GM12878 (cell line): ENCODE measurements at regions not wholly inside any gene's neighbourhood (a gene's known extent, or its start where the extent isn't known, plus 50 kb on each side); places are given as distances from the start of the nearest gene placed in this dataset.

Source experiments
- ATAC-seq: fragments of 200-7000 bp; cut with Tn5 transposase; 3 replicates; pipeline ENCODE4 v1.9.1; 2020; ENCODE audit warnings: mild to moderate bottlenecking, moderate library complexity
- BruUV-seq: library from RNA; stranded (reverse); fragments of 400-500 nt; replicated peaks from 2 replicates; lab custom pipeline; 2021; lab: Mats Ljungman, UMichigan
- CTCF ChIA-PET: fragments of 300-600 bp; sonication (Branson Sonifier 250); formaldehyde crosslinking; extraction: SDS; loops from one replicate; lab custom pipeline; 2021; ENCODE audit warnings: inconsistent platforms; lab: Yijun Ruan, JAX
- POLR2A ChIA-PET: fragments of 350-600 bp; formaldehyde crosslinking; extraction: SDS; loops from one replicate; lab custom pipeline; 2021; ENCODE audit warnings: inconsistent platforms; lab: Charles Lee
- RAD21 ChIA-PET: fragments of 300-600 bp; sonication (Branson Sonifier 250); formaldehyde crosslinking; loops from one replicate; lab custom pipeline; 2023; ENCODE audit warnings: antibody characterized with exemption; ENCODE audit not compliant: unreplicated experiment; lab: Charles Lee
- SMC1A ChIA-PET: fragments of 300-600 bp; sonication (Branson Sonifier 250); formaldehyde crosslinking; loops from one replicate; lab custom pipeline; 2023; ENCODE audit not compliant: unreplicated experiment, uncharacterized antibody; lab: Charles Lee
- DNase-seq: peaks from one replicate; pipeline ENCODE4 v3.0.0-alpha.2; 2011; ENCODE audit warnings: low read depth, low spot score
- FAIRE-seq: peaks from 3 replicates; lab custom pipeline; 2011; peaks lifted over from hg19 to GRCh38; lab: Jason Lieb, UNC
- H2AFZ ChIP-seq: 2 replicates; pipeline ENCODE4 v1.6.0; 2011; ENCODE audit warnings: low read depth, low read length, control low read depth; ENCODE audit not compliant: control insufficient read depth
- H3K27ac ChIP-seq: 2 replicates; pipeline ENCODE4 v1.5.1; 2011; ENCODE audit warnings: control low read depth; ENCODE audit not compliant: control insufficient read depth, insufficient read depth
- H3K27me3 ChIP-seq, 2 experiments: replicated peaks in 1 of 2; 2 replicates each; pipeline versions ENCODE4 v1.6.0 to v1.6.1; 2011; ENCODE audit warnings: low read length in 1 of 2; ENCODE audit not compliant: control insufficient read depth in 2 of 2, insufficient read depth in 2 of 2
- H3K36me3 ChIP-seq, 2 experiments: 2 replicates each; pipeline ENCODE4 v1.5.1; 2011; ENCODE audit warnings: low read length in 1 of 2; ENCODE audit not compliant: control insufficient read depth in 2 of 2, insufficient read depth in 2 of 2
- H3K4me1 ChIP-seq: 2 replicates; pipeline ENCODE4 v1.6.1; 2011; ENCODE audit warnings: mild to moderate bottlenecking, low read length, moderate library complexity, mixed read lengths; ENCODE audit not compliant: control insufficient read depth, insufficient read depth
- H3K4me2 ChIP-seq: 2 replicates; pipeline ENCODE4 v1.6.0; 2011; ENCODE audit warnings: control low read depth; ENCODE audit not compliant: control insufficient read depth, insufficient read depth
- H3K4me3 ChIP-seq: fragments of 200-600 bp; sonication (generic); 2 replicates; pipeline ENCODE4 v1.5.1; 2016
- H3K79me2 ChIP-seq: 2 replicates; pipeline ENCODE4 v1.6.0; 2011; ENCODE audit warnings: low read length; ENCODE audit not compliant: control insufficient read depth, insufficient read depth
- H3K9ac ChIP-seq: 2 replicates; pipeline ENCODE4 v1.8.0; 2011; ENCODE audit warnings: low read length, control low read depth, mixed read lengths; ENCODE audit not compliant: control insufficient read depth, insufficient read depth
- H3K9me3 ChIP-seq: replicated peaks from 3 replicates; pipeline ENCODE4 v1.5.1; 2011; ENCODE audit warnings: mild to moderate bottlenecking, low read length; ENCODE audit not compliant: control insufficient read depth, insufficient read depth
- H4K20me1 ChIP-seq: 2 replicates; pipeline ENCODE4 v1.6.0; 2011; ENCODE audit not compliant: control insufficient read depth, insufficient read depth
- BRCA1 ChIP-seq: IDR thresholded peaks from 2 replicates; pipeline ENCODE4 v1.6.1; 2011; ENCODE audit warnings: low read depth, low read length, improper control_type of control experiment
- CHD1 ChIP-seq: IDR thresholded peaks from 2 replicates; pipeline ENCODE4 v1.6.1; 2012; ENCODE audit warnings: low read depth, low read length, improper control_type of control experiment
- CREM ChIP-seq: IDR thresholded peaks from 2 replicates; pipeline ENCODE4 v1.6.1; 2014; ENCODE audit warnings: antibody characterized with exemption, low read depth
- CUX1 ChIP-seq: IDR thresholded peaks from 2 replicates; pipeline ENCODE4 v1.6.1; 2012; ENCODE audit warnings: improper control_type of control experiment, low read depth, low read length; ENCODE audit not compliant: insufficient replicate concordance
- EP300 ChIP-seq, 2 experiments: fragments of 150-350 bp in 1 of 2; IDR thresholded peaks; 2 replicates each; pipeline ENCODE4 v1.6.1; 2011 to 2012; ENCODE audit warnings: low read depth in 2 of 2, low read length in 2 of 2, borderline replicate concordance in 1 of 2, improper control_type of control experiment in 1 of 2, inconsistent platforms in 1 of 2; ENCODE audit not compliant: control insufficient read depth in 1 of 2
- EZH2 ChIP-seq: IDR thresholded peaks from 2 replicates; pipeline ENCODE4 v1.6.1; 2012; ENCODE audit warnings: low read depth, mild to moderate bottlenecking, control low read depth, inconsistent platforms, low read length, borderline replicate concordance; ENCODE audit not compliant: control insufficient read depth
- GATAD2B ChIP-seq: fragments of 450-650 bp; conservative IDR thresholded peaks from 2 replicates; pipeline ENCODE4 v1.6.1; 2017; ENCODE audit warnings: low read depth, mild to moderate bottlenecking, moderate library complexity
- JUNB ChIP-seq: IDR thresholded peaks from 2 replicates; pipeline ENCODE4 v1.6.1; 2016; ENCODE audit warnings: antibody characterized with exemption, mild to moderate bottlenecking
- NBN ChIP-seq: fragments of 450-650 bp; IDR thresholded peaks from 2 replicates; pipeline ENCODE4 v1.6.1; 2016
- PAX5 ChIP-seq: IDR thresholded peaks from 2 replicates; pipeline ENCODE4 v1.6.1; 2011; ENCODE audit warnings: low read depth, low read length, borderline replicate concordance
- POLR2AphosphoS5 ChIP-seq: IDR thresholded peaks from 2 replicates; pipeline ENCODE4 v1.6.1; 2011; ENCODE audit warnings: mild to moderate bottlenecking, low read length, inconsistent platforms
- RB1 ChIP-seq: fragments of 450-650 bp; formaldehyde crosslinking; IDR thresholded peaks from 2 replicates; pipeline ENCODE4 v1.6.1; 2017; ENCODE audit warnings: mild to moderate bottlenecking, borderline replicate concordance
- WGBS: methylation state at CpG from one replicate; pipeline ENCODE4 v1.1.6; 2016; ENCODE audit warnings: low lambda C conversion rate; ENCODE audit not compliant: insufficient replicate concordance, insufficient coverage; ENCODE audit errors: missing lambda C conversion rate; 5-methylcytosine and 5-hydroxymethylcytosine counted together
- in situ Hi-C: fragments of 300-500 bp; cut with MboI; formaldehyde crosslinking; loops from 9 replicates; pipeline ENCODE4 v1.14.3; 2018; ENCODE audit warnings: mixed read lengths
- intact Hi-C: fragments of 100-400 bp; cut with micrococcal nuclease; formaldehyde crosslinking; loops from one replicate; pipeline ENCODE4 v1.14.2; 2022; ENCODE audit not compliant: unreplicated experiment
- TF ChIP-seq, protein P1 (sequence below): IDR thresholded peaks from 2 replicates; pipeline ENCODE4 v1.6.1; 2011; ENCODE audit warnings: borderline replicate concordance, low read depth, mild to moderate bottlenecking, moderate library complexity, low read length; ENCODE audit not compliant: insufficient read depth, poor library complexity, severe bottlenecking

DNA sequence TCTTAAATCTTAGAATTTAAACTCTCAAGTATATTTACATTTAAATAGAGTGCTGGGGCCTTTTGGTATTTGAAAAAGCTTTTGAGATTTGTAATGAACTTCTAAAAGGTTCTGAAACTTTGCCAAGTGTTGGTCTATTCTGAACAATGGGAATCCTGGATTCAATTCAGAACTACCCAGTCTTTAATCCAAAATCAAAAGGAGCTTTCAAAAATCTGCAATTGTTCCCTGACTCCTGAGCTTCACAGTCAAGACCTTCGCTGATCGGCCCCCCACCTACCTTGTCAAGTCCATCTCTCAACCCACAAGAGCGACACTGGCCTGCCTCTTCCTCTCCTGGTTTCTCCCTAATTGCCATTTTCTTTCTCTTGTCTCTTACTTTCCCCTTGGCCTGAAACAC, 666.1 kb upstream of the BOD1L1 start:
- WGBS, result 42% methylated on average over 3 of the region's 3 CpGs
- Histone ChIP-seq H3K79me2 (no peaks in the 10 kb centered on the region), H2AFZ (no peak overlapping the region), H3K27ac (no peak overlapping the region), H3K4me1 (no peaks in the 10 kb centered on the region), H3K9ac (no peak overlapping the region), H3K27me3 (no peaks in the 10 kb centered on the region), H3K4me3 (no peak overlapping the region), H3K4me2 (no peak overlapping the region), H4K20me1 (no peaks in the 10 kb centered on the region), H3K36me3 (no peaks in the 10 kb centered on the region), H3K9me3 (no peaks in the 10 kb centered on the region)
- TF ChIP-seq GATAD2B, result no peak
- TF ChIP-seq EZH2, result no peak
- TF ChIP-seq POLR2AphosphoS5, result no peak
- TF ChIP-seq CHD1, result no peak
- no peak for TF ChIP-seq RB1
- no peak for TF ChIP-seq BRCA1
- no peak for TF ChIP-seq NBN
- TF ChIP-seq EP300 (IDR thresholded peaks at IDR 0.05; ENCODE audit: borderline replicate concordance in 1 of 2, control insufficient read depth in 1 of 2, low read depth in 2 of 2, low read length in 2 of 2), result no peak
- TF ChIP-seq CREM, result no peak
- TF ChIP-seq PAX5, result no peak
- no peak for TF ChIP-seq CUX1
- TF ChIP-seq, protein P1, sequence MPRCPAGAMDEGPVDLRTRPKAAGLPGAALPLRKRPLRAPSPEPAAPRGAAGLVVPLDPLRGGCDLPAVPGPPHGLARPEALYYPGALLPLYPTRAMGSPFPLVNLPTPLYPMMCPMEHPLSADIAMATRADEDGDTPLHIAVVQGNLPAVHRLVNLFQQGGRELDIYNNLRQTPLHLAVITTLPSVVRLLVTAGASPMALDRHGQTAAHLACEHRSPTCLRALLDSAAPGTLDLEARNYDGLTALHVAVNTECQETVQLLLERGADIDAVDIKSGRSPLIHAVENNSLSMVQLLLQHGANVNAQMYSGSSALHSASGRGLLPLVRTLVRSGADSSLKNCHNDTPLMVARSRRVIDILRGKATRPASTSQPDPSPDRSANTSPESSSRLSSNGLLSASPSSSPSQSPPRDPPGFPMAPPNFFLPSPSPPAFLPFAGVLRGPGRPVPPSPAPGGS, result no peak
- no peak for TF ChIP-seq JUNB
- ChIA-PET POLR2A (interaction anchor here (0.6 kb wide), 1 partner anchor 12 kb away, joined by 11 read pairs; no protein-coding TSS in a partner anchor), SMC1A (interaction anchor here (1.1 kb wide), 1 partner anchor 57 kb away, joined by 3 read pairs; no protein-coding TSS in a partner anchor), CTCF (interaction anchor here (0.9 to 1.3 kb wide), 2 partner anchors 10 to 128 kb away, joined by 3 read pairs; no protein-coding TSS in a partner anchor), RAD21 (no interaction called here)
- no peak for FAIRE-seq
- DNase-seq, result no peak
- no TSS peak for BruUV-seq
- intact Hi-C loops, result no loop called here
- no peak for ATAC-seq
- in situ Hi-C loops, result no loop called here
